Frontal cortex (tissue), 4 donors: ENCODE measurements at regions not wholly inside any gene's neighbourhood (a gene's known extent, or its start where the extent isn't known, plus 50 kb on each side); places are given as distances from the start of the nearest gene placed in this dataset. TPM values are rescaled to one million over a fixed set of nuclear protein-coding genes. Genes with fewer than 3 reads are reported as not detected.
"Not testable (repeated sequence)": the region's sequence is repeated elsewhere in the genome, so short reads cannot be mapped to it uniquely, and the experiment has no call there.

ENCODE experiments used
- DNase-seq, 2 donors: peaks; one replicate each; pipeline ENCODE4 v3.0.0; 2012; ENCODE audit warnings: low spot score in 2 of 2
- FAIRE-seq: peaks from 2 replicates; lab custom pipeline; 2012; peaks lifted over from hg19 to GRCh38; lab: Jason Lieb, UNC
- small RNA-seq: library from RNA; depleted of rRNA; stranded (forward); fragments of <200 nt; gene quantifications from one replicate; pipeline ENCODE3, GENCODE V24; 2014
- donor health status: control.
- donor health status: control.
- donor health status: control.

GRCh38 chr5:174793684-174794328 lies 69.4 kb downstream of the MSX2 start:
- peak; percentile 56 to 73 for DNase-seq
- FAIRE-seq, result no peak

- FAIRE-seq, result no peak
- DNase-seq, result no peak
Measured at GRCh38 chr5:174793076-174793475, 68.7 kb downstream of the MSX2 start.

GRCh38 chr5:174792265-174792664 lies 67.9 kb downstream of the MSX2 start:
- DNase-seq, FAIRE-seq: not testable (repeated sequence)

GRCh38 chr5:174790906-174791305 lies 66.5 kb downstream of the MSX2 start:
- DNase-seq (no peak), FAIRE-seq (no peak)

- FAIRE-seq, result no peak
Measured at GRCh38 chr5:174789596-174789995, 65.2 kb downstream of the MSX2 start.

GRCh38 chr5:174785120-174785680 lies 60.8 kb downstream of the MSX2 start:
- DNase-seq (no peak), FAIRE-seq (no peak)

More at GRCh38 chr5:174789596-174789995, 65.2 kb downstream of the MSX2 start:
- DNase-seq, result no peak

Small RNAs in the stretch of these regions (small RNA-seq; reads per million reads assigned to genes)
- not detected for gene AC008413.1
